ENCODE measurements at regions not wholly inside any gene's neighbourhood (a gene's known extent, or its start where the extent isn't known, plus 50 kb on each side); places are given as distances from the start of the nearest gene placed in this dataset.

GRCh38 chr18:29523371-29523770 lies 1346.4 kb upstream of the CDH2 start:
- no peak for TF ChIP-seq CTCF (IDR thresholded peaks at IDR 0.05; ENCODE audit: low read depth, low read length, poor library complexity, severe bottlenecking)
- no peak for TF ChIP-seq EZH2phosphoT487 (IDR thresholded peaks at IDR 0.05; ENCODE audit: borderline replicate concordance, low read length)

Measured in DOHH2 (cell line).